ENCODE measurements at regions not wholly inside any gene's neighbourhood (a gene's known extent, or its start where the extent isn't known, plus 50 kb on each side); places are given as distances from the start of the nearest gene placed in this dataset.

DNA sequence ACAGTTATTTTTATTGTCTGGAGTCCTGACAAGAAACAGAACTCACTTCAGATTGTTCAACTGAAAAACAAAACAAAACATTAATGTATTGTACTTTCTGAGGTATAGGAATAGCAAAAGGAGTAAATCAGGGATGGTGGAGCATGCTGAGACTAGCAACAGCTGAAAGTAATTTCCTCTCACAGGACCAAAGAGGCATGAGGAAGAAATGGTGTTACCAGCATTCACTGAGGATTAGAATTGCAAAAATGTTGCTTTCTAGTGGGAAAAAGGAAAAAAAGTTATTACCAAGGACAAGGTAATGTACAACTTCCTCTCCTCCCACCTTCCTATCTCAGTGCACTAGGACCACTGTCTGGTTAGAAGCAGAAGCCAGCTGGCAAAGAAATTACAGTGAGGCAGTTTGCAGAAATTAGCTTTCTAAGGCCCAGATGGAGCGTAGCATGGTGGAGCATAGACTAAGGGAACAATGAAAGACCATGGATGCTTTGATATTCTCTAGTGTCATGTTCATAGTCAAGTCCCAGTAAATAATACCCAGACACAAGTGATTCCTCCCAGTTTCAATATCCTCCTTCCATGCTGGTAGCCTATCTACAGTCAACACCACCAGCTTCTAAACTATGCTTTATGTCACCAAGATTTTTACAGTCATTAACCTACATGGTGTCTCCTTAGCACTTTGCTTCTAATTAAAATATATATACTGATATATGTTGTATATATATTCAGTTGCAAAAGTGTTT is 133.7 kb upstream of the DCN start:
- no peak for DNase-seq (ENCODE audit: low spot score)

GRCh38 chr12:91311081-91311480 is 128.5 kb upstream of the DCN start:
- no peak for DNase-seq (ENCODE audit: low spot score)

GRCh38 chr12:91309450-91309849 is 126.8 kb upstream of the DCN start:
- DNase-seq (ENCODE audit: low spot score), result no peak

- DNase-seq (ENCODE audit: low spot score), result no peak
Observed at GRCh38 chr12:91307957-91308670, 125.5 kb upstream of the DCN start.

- no peak for DNase-seq (ENCODE audit: low spot score)
Observed at GRCh38 chr12:91290354-91290753, 107.7 kb upstream of the DCN start.

DNA sequence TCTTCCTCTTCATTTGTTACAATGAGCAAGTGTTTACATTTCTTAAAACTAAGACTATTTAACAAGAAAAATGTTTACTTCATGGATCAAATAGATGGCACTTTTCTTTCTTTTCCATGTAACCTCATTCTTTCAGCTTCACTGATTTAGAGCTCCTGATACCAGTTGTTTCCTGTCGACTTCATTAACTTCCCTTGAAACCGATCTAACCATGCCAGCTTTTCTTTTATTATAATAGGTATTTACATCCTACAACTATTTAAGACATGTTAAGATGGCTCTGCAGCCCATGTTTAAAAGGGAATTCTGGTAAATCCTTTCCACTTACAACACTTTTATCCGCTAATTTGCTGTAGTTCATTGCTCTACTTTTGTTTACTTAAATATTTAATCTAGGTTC is 107.3 kb upstream of the DCN start:
- no peak for DNase-seq (ENCODE audit: low spot score)

DNA sequence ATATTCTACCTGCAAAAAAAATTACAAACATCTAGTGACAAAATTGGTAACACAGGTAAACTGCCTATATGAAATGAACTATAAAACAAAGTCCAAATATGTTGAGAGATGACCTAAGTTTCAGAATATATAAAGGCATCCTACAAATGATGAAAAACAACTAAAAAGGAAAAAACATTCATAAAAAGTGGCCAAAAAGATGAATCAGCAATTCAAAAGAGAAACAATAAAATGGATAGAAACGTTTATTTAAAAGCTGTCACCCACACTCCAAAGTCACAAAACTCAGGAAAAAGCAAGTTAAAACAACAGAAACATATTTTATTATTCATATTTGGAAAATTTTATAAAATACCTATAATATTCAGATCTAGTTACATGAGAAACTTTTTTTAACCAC is 106.5 kb upstream of the DCN start:
- DNase-seq (ENCODE audit: low spot score), result no peak

GRCh38 chr12:91287753-91288152 is 105.1 kb upstream of the DCN start:
- no peak for DNase-seq (ENCODE audit: low spot score)

DNA sequence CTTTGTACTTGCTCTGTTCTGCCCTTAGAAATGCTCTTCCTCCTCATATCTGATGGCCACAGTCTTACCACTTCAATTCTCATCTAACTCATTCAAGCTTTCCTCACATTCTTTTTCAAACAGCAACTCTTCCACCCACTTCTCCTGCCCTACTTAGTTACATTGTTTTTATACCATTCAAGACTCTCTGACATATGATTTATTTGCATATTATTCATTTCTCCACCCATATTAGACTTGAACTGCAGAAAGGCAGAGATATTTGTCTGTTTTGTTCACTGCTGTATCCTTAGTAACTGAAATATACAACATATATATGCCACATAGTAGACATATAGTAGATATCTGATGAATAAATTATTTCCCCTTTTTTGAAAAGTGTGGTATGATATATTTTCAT is 95.5 kb upstream of the DCN start:
- no peak for DNase-seq (ENCODE audit: low spot score)

DNA sequence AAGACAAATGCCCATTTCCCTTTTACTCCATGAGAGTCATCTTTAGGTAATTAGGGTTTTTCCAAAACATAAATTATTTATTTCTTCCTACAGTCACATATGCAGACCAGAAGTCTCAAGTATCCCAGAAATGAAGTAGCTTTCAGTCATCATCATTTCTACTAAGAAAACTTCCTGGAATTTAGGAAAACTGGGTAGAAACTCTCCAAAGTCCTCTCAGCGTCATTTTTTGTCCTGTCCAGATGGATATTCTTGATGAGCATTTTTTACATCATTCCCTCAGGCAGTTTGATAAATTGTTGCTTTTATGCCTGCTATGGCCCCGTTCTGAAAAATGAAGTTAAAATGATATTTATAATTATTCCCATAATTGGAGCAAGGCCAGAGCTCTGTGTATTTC is 93.9 kb upstream of the DCN start:
- DNase-seq (ENCODE audit: low spot score), result no peak

DNA sequence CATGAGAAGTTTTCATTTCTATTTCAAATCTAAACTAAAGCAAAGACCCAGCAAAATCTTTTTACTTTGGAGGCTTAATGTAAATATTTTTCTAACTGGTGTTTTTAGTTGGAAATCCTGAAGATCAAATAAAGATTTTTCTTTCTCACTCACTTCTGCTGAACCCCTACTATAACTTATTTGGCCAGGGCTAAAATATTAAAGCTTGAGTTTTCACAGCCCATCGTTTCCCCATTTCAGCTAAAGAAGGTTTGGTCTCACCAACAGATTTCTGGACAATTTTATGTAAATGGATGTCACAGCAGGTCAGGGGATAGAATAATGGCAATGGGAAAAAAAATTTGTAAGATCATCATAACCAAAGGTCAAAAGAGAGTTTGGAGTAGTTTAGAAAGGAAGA is 92.7 kb upstream of the DCN start:
- no peak for DNase-seq (ENCODE audit: low spot score)

DNA sequence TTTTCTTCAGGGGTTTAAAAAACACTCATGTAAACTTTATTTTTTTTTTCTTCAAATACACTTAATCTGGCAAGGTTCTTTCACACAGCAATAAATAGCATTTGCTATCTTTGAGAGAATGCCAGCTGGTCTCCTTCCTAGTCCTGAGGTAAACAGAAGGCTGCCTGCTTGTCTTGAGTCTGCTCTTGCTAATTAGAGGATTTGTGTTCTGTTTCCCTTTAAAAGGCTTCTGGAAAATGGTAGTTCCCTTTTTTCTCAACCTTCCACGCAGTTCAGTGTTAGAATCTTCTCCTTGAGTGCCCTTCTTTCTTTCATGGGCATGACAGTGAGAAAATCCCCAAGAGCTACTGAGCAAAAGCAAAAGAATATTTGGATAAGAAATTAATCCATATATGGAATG is 92.3 kb upstream of the DCN start:
- DNase-seq (ENCODE audit: low spot score), result no peak

- no peak for DNase-seq (ENCODE audit: low spot score)
Observed at GRCh38 chr12:91273560-91273959, 90.9 kb upstream of the DCN start.

DNA sequence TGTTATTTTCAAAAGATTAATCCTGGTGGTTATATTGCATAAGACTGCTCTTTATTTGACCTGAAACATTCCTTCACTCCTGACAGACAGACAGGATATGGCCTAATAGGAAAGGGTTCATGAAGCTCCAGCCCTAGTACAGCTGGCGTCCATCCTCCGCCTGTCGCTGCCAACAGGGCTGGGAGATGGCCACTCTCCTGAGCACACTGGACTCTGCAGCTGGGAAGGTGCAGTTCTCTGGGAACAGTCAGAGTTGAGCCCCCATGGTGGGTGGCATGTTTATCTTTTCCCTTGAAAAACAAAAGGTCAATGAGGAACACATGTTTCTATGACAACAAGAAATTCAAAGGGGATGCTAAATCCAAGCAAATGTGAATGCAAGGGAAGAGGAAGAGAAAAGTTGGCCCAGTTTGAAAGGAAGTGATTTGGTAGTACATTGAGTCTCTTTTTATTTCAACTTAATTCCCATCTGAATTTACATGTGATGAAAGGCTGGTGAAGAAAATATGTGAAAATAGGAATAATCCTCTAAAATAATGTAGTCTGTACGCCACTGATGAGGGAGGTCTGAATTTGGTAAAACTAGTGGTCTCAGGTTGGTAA is 89.9 kb upstream of the DCN start:
- DNase-seq (ENCODE audit: low spot score), result no peak

DNA sequence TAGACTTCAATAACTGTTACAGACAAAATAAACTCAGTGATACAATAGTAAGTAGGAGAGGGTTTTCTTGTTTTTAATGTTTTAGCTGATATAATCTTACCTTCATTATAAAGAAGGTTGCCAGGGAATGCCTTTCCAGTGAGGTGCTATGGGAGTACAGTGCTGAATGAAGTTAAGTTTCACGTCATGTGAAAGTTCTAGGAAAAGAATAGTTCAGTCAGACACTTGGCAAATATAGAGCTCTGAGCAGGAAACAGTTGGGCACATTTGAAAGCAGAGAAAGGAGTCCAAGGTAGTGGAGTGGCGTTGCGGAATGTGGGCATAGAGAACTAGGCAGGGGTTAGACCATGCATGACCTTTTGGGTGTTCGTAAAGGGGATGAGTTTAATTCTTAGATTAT is 88.6 kb upstream of the DCN start:
- DNase-seq (ENCODE audit: low spot score), result no peak

GRCh38 chr12:91267039-91267438 is 84.4 kb upstream of the DCN start:
- no peak for DNase-seq (ENCODE audit: low spot score)

DNA sequence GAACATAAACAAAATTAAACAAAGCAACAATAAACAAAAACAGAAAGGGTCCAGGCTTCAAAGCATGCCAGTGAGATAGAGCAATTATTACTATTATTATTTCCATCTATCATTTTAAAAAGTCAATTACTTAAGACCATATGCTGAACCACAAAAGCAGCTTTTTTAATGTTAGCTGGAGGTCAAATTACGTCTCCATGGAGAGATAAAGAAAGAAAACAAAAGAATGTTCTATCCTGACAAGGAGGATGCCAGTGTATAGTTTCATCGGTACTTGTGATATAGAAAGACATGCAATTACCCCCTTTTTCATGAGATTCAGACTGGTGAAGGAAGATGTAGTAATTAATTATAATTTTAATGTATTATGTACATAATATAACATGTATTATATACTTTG is 81.6 kb upstream of the DCN start:
- no peak for DNase-seq (ENCODE audit: low spot score)

DNA sequence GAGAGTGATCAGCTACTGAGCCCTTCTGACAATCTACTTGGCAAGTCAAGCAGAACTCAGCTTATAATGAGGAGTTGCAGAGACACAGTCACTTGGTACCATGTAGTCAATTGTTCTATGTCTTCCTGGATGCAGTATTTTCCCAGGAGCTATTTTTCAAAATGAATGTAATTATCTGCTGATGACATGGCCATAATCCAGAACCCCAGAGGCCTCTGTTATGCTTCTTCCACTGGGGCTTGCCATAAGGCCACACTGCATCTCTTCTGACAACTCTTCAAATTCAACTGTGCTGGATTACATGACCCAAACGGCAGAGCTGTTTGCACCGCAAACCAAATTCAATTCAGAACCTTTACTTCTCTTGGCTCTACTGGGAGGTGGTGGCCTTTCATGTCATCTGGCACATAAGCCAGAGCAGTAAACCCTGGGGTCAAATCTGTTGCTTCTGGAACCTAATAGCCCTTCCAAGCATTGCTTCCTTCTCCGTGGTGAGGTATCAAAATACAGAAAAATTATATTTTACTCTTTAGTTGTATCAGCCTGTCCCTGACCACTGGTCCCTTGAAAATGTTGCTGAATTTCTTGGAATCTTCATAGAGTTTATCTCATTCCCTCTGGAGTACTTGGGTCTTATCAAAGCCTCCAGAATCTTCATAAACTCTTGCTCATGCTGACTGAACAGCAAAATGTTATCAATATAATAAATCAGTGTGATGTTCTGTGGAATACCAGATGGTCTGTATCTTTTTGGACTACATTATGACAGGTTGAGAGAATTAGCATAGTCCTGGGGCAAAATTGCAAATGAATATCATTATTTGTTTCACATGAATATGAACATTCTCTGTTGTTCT is 79.4 kb upstream of the DCN start:
- no peak for DNase-seq (ENCODE audit: low spot score)

GRCh38 chr12:91256411-91256810 is 73.8 kb upstream of the DCN start:
- no peak for DNase-seq (ENCODE audit: low spot score)

GRCh38 chr12:91252341-91252740 is 69.7 kb upstream of the DCN start:
- DNase-seq (ENCODE audit: low spot score), result no peak

DNA sequence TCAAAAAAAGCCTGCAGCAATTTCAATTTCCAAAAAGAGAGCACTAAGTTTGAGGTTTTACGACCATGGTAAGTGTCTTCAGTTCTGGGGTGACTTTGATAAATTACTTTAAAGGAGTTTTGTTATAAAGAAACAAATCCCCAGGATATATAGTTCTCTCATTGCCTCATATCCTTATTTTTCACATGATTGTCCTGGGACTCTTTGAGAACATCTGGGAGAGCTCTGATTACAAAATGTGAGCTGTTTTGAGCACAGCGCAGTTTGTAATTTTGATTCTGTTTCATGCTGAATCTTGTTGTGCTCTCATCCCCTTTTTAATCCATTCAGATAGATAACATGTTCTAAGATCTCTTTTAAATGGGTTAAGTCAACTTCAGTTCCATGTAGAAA is 67.7 kb upstream of the DCN start:
- no peak for DNase-seq (ENCODE audit: low spot score)

- DNase-seq (ENCODE audit: low spot score), result no peak
Observed at GRCh38 chr12:91249518-91250272, 67.1 kb upstream of the DCN start.
